Activated CD8-positive, alpha-beta memory T cell treated with anti-CD3 and anti-CD28 coated beads, Interleukin-2, amount 50 U/mL, for 48 hours (primary cell): ENCODE measurements at regions not wholly inside any gene's neighbourhood (a gene's known extent, or its start where the extent isn't known, plus 50 kb on each side); places are given as distances from the start of the nearest gene placed in this dataset.

Experiments
- DNase-seq: peaks from one replicate; pipeline ENCODE4 v3.0.0-alpha.2; 2020

DNA sequence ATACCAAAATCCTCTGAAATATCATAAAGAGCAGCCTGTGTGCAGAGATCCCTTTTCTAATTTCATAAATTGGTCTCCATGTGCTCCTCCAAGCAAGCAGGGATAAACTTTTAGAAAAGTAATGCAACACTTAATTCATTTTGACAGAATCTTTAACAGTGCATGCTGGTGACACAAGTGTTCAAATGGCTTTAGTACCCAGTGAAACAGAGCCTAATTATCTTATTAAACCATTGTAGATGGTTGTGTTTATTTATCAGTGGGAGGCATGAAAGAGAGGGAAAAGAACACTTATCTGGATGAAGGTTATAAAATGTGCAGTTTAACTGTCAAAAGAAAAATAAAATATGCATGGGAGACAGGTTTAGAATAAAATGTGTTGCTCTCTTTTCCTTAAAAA, 945.0 kb upstream of the PCDH20 start:
- DNase-seq = no peak

DNA sequence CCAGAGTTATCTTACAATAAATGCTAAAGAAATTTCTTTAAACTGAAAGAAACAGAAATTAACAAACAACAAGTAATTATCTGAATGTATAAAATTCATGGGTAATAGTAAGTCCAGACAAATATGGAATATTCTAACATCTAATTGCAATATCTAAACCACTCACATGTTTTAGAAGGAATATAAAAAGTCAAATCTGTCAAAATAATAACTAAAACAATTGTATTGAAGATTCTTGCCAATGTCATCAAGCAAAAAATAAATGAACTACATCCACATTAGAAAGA, 942.9 kb upstream of the PCDH20 start:
- DNase-seq = no peak

GRCh38 chr13:62357887-62358645, 942.4 kb upstream of the PCDH20 start:
- DNase-seq = no peak

DNA sequence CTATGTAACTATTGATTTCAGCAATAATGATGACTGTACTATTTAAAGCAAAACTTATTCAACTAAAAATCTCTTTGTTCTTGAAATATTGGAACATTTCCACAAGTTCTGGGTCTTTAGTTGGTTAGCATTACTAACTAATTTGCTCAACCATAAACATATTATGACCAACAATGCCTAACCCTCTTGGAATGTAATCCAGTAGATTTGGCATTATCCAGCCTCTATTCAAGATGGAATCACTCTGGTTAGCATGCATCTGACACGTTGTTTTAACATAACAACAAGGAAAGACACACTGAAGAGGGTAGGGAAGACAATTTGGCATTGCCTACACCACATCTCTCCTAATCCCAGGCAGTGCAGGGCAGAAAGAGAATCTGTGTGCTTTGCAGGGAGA, 941.3 kb upstream of the PCDH20 start:
- no peak for DNase-seq

- DNase-seq = no peak
Observed at GRCh38 chr13:62337109-62337880, 921.6 kb upstream of the PCDH20 start.

- DNase-seq = no peak
Observed at GRCh38 chr13:62336507-62336906, 920.9 kb upstream of the PCDH20 start.

DNA sequence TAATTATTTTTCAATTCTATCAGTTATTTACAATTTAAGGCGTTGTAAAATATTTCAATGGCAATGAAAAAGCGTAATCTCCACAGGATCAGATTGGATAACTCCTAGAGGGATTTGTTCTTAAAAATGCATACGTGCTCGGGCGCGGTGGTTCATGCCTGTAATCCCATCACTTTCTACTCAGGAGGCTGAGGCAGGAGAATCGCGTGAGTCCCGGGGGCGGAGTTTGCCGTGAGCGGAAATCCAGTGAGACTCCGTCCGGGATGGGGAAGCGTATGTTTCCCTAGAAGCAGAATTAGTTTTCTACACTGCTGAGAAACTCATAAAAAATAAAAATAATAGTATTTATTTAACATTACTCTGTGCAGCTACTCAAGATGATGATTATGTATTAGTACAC, 917.8 kb upstream of the PCDH20 start:
- no peak for DNase-seq

GRCh38 chr13:62331384-62331783, 915.7 kb upstream of the PCDH20 start:
- DNase-seq = no peak

DNA sequence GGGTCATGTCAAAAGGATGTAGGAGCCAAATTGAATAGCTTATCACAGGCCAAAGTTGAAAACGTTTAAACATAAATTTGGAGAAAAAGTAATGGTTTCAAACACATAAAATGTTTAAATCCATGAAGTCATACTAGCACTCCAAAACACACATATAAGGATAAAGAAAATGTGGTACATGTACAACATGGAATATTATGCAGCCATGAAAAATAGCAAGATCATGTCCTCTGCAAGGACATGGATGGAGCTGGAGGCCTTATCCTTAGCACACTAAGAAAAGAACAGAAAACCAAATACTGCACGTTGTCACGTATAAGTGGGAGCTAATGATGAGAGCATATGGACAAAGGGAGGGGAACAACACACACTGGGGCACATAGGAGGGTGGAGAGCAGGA, 911.7 kb upstream of the PCDH20 start:
- no peak for DNase-seq

DNA sequence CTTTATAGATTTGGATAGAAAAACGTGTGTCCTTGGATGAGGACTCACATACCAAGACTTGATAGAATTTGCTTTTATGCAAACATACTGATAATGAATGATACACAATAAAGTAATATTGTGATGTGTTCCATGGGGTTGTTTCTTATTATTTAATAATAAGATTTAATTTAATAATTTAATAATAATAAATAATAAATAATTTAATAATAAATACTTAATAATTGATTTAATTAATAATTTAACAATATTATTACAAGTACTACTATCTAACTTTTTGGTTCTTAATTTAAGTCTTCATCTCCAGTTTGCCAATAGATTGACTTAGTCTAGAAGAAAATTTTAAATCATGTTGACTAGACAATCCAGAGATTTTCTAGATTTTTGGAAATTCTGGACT, 909.2 kb upstream of the PCDH20 start:
- DNase-seq = no peak

- DNase-seq = no peak
Observed at GRCh38 chr13:62321895-62322294, 906.2 kb upstream of the PCDH20 start.

GRCh38 chr13:62321139-62321538, 905.5 kb upstream of the PCDH20 start:
- no peak for DNase-seq

DNA sequence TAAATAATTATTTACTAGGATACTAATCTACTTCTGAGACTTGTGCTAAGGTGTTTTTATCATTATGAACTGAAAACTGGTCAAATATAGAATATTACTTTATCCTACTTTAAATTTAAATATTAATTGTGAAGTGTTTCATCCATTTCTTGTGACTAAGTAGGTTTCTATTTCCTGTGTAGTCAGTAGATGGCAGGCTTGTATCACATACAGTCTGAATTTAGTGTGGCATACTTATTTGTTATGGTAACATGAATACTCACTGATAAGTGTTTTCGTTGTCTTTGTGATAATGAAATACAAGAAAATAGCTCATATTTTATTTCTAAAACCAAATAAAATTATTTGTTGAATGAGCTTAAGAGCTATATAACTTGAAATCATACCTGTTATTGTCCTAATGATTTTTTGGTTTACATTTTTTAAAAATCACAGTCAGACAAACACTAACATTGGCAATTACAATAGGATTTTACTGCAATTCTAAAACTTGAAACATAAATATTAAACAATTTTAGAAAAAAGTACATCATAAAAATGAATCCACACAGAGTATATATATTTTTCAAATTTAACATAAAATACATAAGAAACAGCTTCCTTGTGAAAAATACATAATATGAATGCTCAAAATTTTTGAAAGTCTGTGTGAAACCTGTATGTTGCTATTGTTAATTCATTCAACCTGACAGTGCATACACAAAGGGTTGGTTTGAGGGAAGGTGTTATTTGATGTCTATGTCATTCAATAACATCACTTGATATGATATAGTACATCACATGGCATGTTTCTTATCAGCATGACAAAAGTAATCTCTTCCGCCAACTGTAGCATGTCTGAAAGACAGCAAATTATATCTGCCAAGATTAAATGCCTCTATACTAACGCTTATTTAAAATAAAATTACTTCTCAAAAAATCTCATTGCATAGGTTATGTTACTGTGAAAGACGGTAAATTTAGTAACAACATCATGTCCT, 904.8 kb upstream of the PCDH20 start:
- DNase-seq = no peak

DNA sequence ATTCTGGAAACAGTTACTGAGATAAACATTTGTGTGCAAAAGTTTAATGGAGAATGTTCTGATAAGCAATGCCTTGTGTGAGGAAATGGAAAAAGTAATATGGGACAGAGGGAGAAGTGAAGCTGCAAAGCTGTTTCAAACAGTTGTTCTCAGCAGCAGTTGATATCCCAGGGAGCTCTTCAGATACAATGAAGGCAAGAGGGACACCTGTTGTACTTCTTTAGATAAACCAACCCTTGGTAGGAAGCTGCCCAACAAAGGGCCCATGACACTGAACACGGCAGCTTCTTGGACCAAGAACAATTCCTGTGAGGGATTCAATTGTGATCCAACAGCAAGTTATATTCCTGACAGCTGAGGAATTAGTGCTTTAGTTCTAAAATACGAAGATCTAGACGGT, 894.3 kb upstream of the PCDH20 start:
- DNase-seq = no peak

DNA sequence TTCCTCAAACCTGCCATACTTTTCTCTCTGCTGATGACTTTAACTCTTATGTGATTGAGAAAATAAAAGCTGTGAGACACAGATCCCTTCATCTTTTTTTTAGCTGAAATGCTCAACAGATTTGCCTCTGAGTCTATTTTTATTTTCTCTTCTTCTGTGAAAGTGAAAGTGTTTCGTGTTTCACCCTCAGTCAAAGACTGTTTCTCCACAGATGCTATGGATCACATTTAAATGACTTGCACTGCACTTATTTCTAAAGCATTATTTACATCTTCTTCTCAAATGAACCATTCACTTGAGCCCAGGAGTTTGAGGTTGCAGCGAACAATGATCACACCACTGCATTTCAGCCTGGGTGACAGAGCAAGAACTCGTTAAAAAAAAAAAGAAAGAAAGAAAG, 890.1 kb upstream of the PCDH20 start:
- DNase-seq = no peak

- no peak for DNase-seq
Observed at GRCh38 chr13:62302341-62302740, 886.7 kb upstream of the PCDH20 start.

- no peak for DNase-seq
Observed at GRCh38 chr13:62299988-62300387, 884.3 kb upstream of the PCDH20 start.

DNA sequence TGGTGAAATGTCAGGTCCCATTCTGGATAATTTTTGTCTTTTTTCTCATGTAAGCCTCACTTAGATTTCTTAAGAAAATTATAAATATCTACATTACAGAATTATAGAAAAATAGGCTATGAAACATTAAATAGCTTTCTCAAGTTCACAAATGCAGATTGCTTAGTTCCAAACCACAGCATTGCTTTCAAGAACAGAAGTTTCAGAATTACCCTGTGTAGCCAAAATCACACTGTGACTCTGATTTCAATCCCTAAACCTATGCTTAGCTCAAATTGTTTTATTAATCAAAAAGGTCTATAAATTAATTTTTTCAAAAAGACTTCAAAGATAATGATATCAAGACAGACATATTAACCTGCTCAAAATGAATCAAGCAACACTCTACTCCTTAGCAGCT, 881.2 kb upstream of the PCDH20 start:
- no peak for DNase-seq

DNA sequence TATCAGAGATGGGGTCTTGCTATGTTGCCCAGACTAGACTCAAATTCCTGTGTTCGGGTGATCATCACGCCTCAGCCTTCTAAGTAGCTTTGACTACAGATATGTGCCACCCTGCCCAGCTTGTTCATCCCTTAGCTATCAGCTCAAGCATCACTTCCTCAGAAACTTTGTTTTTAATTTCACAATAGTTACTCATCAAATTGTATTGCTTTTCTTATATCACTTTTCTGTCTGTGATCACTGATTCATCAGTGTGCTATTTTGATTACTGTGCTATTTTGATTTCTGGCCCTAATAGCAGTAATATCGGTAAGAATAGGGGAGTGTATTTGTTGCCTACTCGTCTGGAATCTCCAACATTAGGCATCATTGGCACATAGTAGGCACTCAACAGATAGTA, 878.6 kb upstream of the PCDH20 start:
- no peak for DNase-seq

- no peak for DNase-seq
Observed at GRCh38 chr13:62292714-62293480, 877.2 kb upstream of the PCDH20 start.

- no peak for DNase-seq
Observed at GRCh38 chr13:62290542-62290941, 874.9 kb upstream of the PCDH20 start.

DNA sequence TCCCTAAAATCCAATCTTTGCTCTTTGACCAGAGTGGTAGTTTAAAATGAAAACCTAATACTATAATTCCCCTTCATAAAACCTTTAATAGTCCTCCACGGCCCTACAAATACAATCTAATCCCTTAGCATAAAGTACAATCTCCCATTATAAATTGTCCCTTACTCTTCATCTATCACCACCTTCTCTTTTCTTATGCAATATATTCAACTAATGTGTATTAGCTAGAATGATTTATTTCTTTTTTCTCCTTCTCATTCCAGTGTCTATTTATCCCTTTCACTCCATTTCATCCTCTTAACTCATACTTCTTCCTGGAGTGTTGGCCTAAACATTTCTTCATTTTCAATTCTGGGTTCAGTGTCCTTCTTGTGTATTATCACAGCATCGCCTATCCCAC, 872.1 kb upstream of the PCDH20 start:
- no peak for DNase-seq

DNA sequence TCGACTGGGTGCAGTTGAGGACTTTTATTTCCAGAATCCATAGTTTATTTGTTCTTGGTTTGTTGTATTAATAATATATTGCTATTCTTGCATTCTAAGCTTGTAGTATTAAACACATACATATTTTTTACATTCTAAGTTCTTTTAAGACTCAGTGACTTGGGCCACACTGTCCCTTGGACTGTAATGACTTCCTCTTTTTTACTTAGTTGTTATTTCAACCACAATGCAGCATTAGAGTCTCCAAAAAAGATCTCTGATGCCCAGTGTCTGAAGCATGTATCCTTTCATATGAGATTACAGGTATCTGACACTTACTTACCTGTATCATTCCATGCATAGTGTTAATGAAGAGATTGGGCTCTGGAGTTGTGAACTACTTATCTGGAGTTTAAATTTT, 864.9 kb upstream of the PCDH20 start:
- DNase-seq = no peak
